Loucy (cell line): ENCODE measurements at regions not wholly inside any gene's neighbourhood (a gene's known extent, or its start where the extent isn't known, plus 50 kb on each side); places are given as distances from the start of the nearest gene placed in this dataset.

Experiments used
- H2AFZ ChIP-seq: fragments of 200-600 bp; sonication (generic); 2 replicates; pipeline ENCODE4 v1.6.0; 2016; ENCODE audit warnings: antibody characterized with exemption, mild to moderate bottlenecking, low read length, moderate library complexity
- H3F3A ChIP-seq: fragments of 200-600 bp; 2 replicates; pipeline ENCODE4 v1.6.0; 2016; ENCODE audit warnings: antibody characterized with exemption, low read depth, mild to moderate bottlenecking
- H3K27me3 ChIP-seq: fragments of 200-600 bp; sonication (generic); 2 replicates; pipeline ENCODE4 v1.6.1; 2014; ENCODE audit warnings: low read length, mild to moderate bottlenecking; ENCODE audit not compliant: insufficient read depth, poor library complexity, severe bottlenecking
- H3K36me3 ChIP-seq: fragments of 200-600 bp; sonication (generic); 2 replicates; pipeline ENCODE4 v1.6.1; 2016; ENCODE audit warnings: low read length; ENCODE audit not compliant: insufficient read depth
- H3K4me1 ChIP-seq: fragments of 200-600 bp; sonication (generic); 2 replicates; pipeline ENCODE4 v1.5.1; 2014; ENCODE audit warnings: low read length, mild to moderate bottlenecking; ENCODE audit not compliant: insufficient read depth, poor library complexity, severe bottlenecking
- H3K4me2 ChIP-seq: fragments of 200-600 bp; sonication (generic); 2 replicates; pipeline ENCODE4 v1.6.0; 2014; ENCODE audit warnings: antibody characterized with exemption, low read length, low read depth, mild to moderate bottlenecking; ENCODE audit not compliant: poor library complexity, severe bottlenecking
- H3K4me3 ChIP-seq: fragments of 200-600 bp; sonication (generic); 2 replicates; pipeline ENCODE4 v1.5.1; 2014; ENCODE audit warnings: low read length, mild to moderate bottlenecking, mixed read lengths; ENCODE audit not compliant: poor library complexity, severe bottlenecking
- H3K79me2 ChIP-seq: fragments of 200-600 bp; sonication (generic); 2 replicates; pipeline ENCODE4 v1.6.1; 2014; ENCODE audit warnings: low read length; ENCODE audit not compliant: insufficient read depth
- H3K9ac ChIP-seq: fragments of 200-600 bp; sonication (generic); 2 replicates; pipeline ENCODE4 v1.6.0; 2014; ENCODE audit warnings: mild to moderate bottlenecking, low read depth, low read length, moderate library complexity; ENCODE audit not compliant: poor library complexity, severe bottlenecking
- H3K9me2 ChIP-seq: fragments of 200-600 bp; sonication (generic); replicated peaks from 2 replicates; pipeline ENCODE4 v1.6.1; 2016; ENCODE audit warnings: low read depth, low read length, mixed read lengths
- H3K9me3 ChIP-seq: fragments of 200-600 bp; sonication (generic); 2 replicates; pipeline ENCODE4 v1.6.1; 2014; ENCODE audit warnings: mild to moderate bottlenecking, antibody characterized with exemption, low read length, low read depth; ENCODE audit not compliant: insufficient read depth
- H4K20me1 ChIP-seq: fragments of 200-600 bp; sonication (generic); 2 replicates; pipeline ENCODE4 v1.6.0; 2014; ENCODE audit warnings: antibody characterized with exemption, low read length, mild to moderate bottlenecking; ENCODE audit not compliant: insufficient read depth, poor library complexity, severe bottlenecking
- CTCF ChIP-seq: fragments of 200-600 bp; sonication (generic); conservative IDR thresholded peaks from 2 replicates; pipeline ENCODE4 v1.5.1; 2014; ENCODE audit warnings: mild to moderate bottlenecking, antibody characterized with exemption, low read length
- EZH2phosphoT487 ChIP-seq: fragments of 200-600 bp; IDR thresholded peaks from 2 replicates; pipeline ENCODE4 v1.6.1; 2018; ENCODE audit warnings: antibody characterized with exemption, mild to moderate bottlenecking, moderate library complexity, borderline replicate concordance

GRCh38 chr11:116452461-116452860 is 320.3 kb downstream of the BUD13 start:
- Histone ChIP-seq H4K20me1 (no peaks in the 10 kb centered on the region), H3F3A (no peaks in the 10 kb centered on the region), H3K36me3 (no peaks in the 10 kb centered on the region), H3K9ac (no peak overlapping the region), H3K27me3 (no peaks in the 10 kb centered on the region), H3K9me3 (0 out of 2 replicates have a peak, but pooled peaks cover 6% of the 10 kb centered on the region), H3K4me2 (no peak overlapping the region), H3K4me1 (no peaks in the 10 kb centered on the region), H2AFZ (no peak overlapping the region), H3K9me2 (no peaks in the 10 kb centered on the region), H3K79me2 (no peaks in the 10 kb centered on the region), H3K4me3 (no peak overlapping the region)
- TF ChIP-seq EZH2phosphoT487 (no peak), CTCF (no peak)

- Histone ChIP-seq H3K36me3 (no peaks in the 10 kb centered on the region), H3K4me2 (no peak overlapping the region), H3F3A (no peaks in the 10 kb centered on the region), H3K9ac (no peak overlapping the region), H3K9me3 (0 out of 2 replicates have a peak, but pooled peaks cover 6% of the 10 kb centered on the region), H3K79me2 (no peaks in the 10 kb centered on the region), H4K20me1 (no peaks in the 10 kb centered on the region), H2AFZ (no peak overlapping the region), H3K9me2 (no peaks in the 10 kb centered on the region), H3K4me3 (no peak overlapping the region), H3K4me1 (no peaks in the 10 kb centered on the region), H3K27me3 (no peaks in the 10 kb centered on the region)
- TF ChIP-seq CTCF (no peak), EZH2phosphoT487 (no peak)
Measured at GRCh38 chr11:116449522-116449921, 323.3 kb downstream of the BUD13 start.

- no peaks in the 10 kb centered on the region for H3K4me1 ChIP-seq
- H3K9me2 ChIP-seq, result no peaks in the 10 kb centered on the region
- H3K9ac ChIP-seq, result no peak overlapping the region
- H3K9me3 ChIP-seq, result peaks cover 15% of the 10 kb centered on the region; the same call in 1 of the 2 replicates
- no peaks in the 10 kb centered on the region for H3K79me2 ChIP-seq
- H3K4me2 ChIP-seq, result no peak overlapping the region
- no peaks in the 10 kb centered on the region for H4K20me1 ChIP-seq
- H3K4me3 ChIP-seq, result no peak overlapping the region
- H3K36me3 ChIP-seq, result no peaks in the 10 kb centered on the region
- H3K27me3 ChIP-seq, result no peaks in the 10 kb centered on the region
- no peak overlapping the region for H2AFZ ChIP-seq
- H3F3A ChIP-seq, result no peaks in the 10 kb centered on the region
- TF ChIP-seq EZH2phosphoT487, result no peak
Measured at GRCh38 chr11:116446048-116446941, 326.5 kb downstream of the BUD13 start.
